Heart left ventricle (tissue), 16 donors: ENCODE measurements at regions not wholly inside any gene's neighbourhood (a gene's known extent, or its start where the extent isn't known, plus 50 kb on each side); places are given as distances from the start of the nearest gene placed in this dataset.
A peak's percentile ranks its signal among the peaks of the same experiment; 100 is the strongest.

Source experiments
- ATAC-seq, 4 donors: fragments of 200-7000 bp; cut with Tn5 transposase; one replicate each; pipeline ENCODE4 v1.9.1; 2020 to 2022; ENCODE audit warnings: moderate library complexity in 4 of 4, mild to moderate bottlenecking in 3 of 4, moderate number of reproducible peaks in 1 of 4
- DNase-seq, 5 donors: peaks; one replicate each; pipeline ENCODE4 v3.0.0-alpha.2; 2020
- H3K27ac ChIP-seq, 12 donors: fragments of 200-600 bp; sonication (generic) in 4 of 12; one replicate each; pipeline versions ENCODE4 v1.5.0 to v1.8.0; 2016 to 2022; ENCODE audit warnings: mild to moderate bottlenecking in 2 of 12
- H3K27me3 ChIP-seq, 9 donors: fragments of 200-600 bp; sonication (generic) in 2 of 9; one replicate each; pipeline versions ENCODE4 v1.5.1 to v1.8.0; 2016 to 2022; ENCODE audit warnings: mild to moderate bottlenecking in 3 of 9
- H3K36me3 ChIP-seq, 9 donors: fragments of 200-600 bp; sonication (generic) in 2 of 9; one replicate each; pipeline versions ENCODE4 v1.5.0 to v1.8.0; 2018 to 2022; ENCODE audit warnings: mild to moderate bottlenecking in 2 of 9
- H3K4me1 ChIP-seq, 12 donors: fragments of 200-600 bp; sonication (generic) in 4 of 12; one replicate each; pipeline versions ENCODE4 v1.5.0 to v1.8.0; 2016 to 2022; ENCODE audit warnings: mild to moderate bottlenecking in 3 of 12
- H3K4me3 ChIP-seq, 12 donors: fragments of 200-600 bp; sonication (generic) in 4 of 12; one replicate each; pipeline versions ENCODE4 v1.5.0 to v1.8.0; 2017 to 2022; ENCODE audit warnings: mild to moderate bottlenecking in 9 of 12, moderate library complexity in 4 of 12
- H3K9me3 ChIP-seq, 12 donors: fragments of 200-600 bp; sonication (generic) in 4 of 12; one replicate each; pipeline versions ENCODE4 v1.5.0 to v1.8.0; 2016 to 2022; ENCODE audit warnings: mild to moderate bottlenecking in 1 of 12
- CTCF ChIP-seq, 12 donors: fragments of 200-600 bp; sonication (generic) in 4 of 12; IDR thresholded peaks; one replicate each; pipeline versions ENCODE4 v1.5.0 to v1.8.0; 2018 to 2022; ENCODE audit warnings: antibody characterized with exemption in 12 of 12, mild to moderate bottlenecking in 5 of 12
- POLR2A ChIP-seq, 2 donors: fragments of 450-650 bp; IDR thresholded peaks; one replicate each; pipeline ENCODE4 v1.6.1; 2017; ENCODE audit warnings: antibody characterized with exemption in 2 of 2, mild to moderate bottlenecking in 2 of 2, moderate library complexity in 2 of 2
- WGBS, 4 donors: extraction: QIAGEN DNeasy Blood & Tissue Kit in 2 of 4; methylation state at CpG; one replicate each; pipeline versions ENCODE4 v1.1.5 to v1.1.7; 2013 to 2018; 5-methylcytosine and 5-hydroxymethylcytosine counted together
- intact Hi-C, 10 donors: fragments of 100-400 bp; cut with DNase I; formaldehyde crosslinking; loops; one replicate each; pipeline versions ENCODE4 v1.11.1 to v1.14.2; 2022
- donor health status: ischemic (EF 13 %, LVEDD 7.1; RV severe dilation, severe dysfunction).
- donor health status: healthy with polysubstance abuse.
- donor health status: DM: no; HTN: yes; CAD: no.
- donor health status: DM: no; HTN: no; CAD: no.
- donor health status: ischemic (EF 25% LVEDD 6.9; RV normal size, moderate dysfunction).
- donor health status: ischemic (EF 25% LVEDD 5.7; RV mildly dilated, moderate dysfunction).
- donor health status: healthy.
- donor health status: DM: yes; HTN: yes; CAD: no.
- donor health status: ischemic (EF 35%, LVEDD 5.7; RV mildly dilated, moderate dysfunction).
- donor health status: nonischemic (EF 11% LVEDD 7.7; RV severe dilation, severe dysfunction).
- donor health status: DM: yes; HTN: yes; CAD: no.
- donor health status: PGD.
- donor health status: ischemic (EF 29% LVEDD 5.4; RV normal size, mild dysfunction).
- donor health status: nonischemic (EF 23%, LVEDD 6.1; RV moderate dilation, normal function).

DNA sequence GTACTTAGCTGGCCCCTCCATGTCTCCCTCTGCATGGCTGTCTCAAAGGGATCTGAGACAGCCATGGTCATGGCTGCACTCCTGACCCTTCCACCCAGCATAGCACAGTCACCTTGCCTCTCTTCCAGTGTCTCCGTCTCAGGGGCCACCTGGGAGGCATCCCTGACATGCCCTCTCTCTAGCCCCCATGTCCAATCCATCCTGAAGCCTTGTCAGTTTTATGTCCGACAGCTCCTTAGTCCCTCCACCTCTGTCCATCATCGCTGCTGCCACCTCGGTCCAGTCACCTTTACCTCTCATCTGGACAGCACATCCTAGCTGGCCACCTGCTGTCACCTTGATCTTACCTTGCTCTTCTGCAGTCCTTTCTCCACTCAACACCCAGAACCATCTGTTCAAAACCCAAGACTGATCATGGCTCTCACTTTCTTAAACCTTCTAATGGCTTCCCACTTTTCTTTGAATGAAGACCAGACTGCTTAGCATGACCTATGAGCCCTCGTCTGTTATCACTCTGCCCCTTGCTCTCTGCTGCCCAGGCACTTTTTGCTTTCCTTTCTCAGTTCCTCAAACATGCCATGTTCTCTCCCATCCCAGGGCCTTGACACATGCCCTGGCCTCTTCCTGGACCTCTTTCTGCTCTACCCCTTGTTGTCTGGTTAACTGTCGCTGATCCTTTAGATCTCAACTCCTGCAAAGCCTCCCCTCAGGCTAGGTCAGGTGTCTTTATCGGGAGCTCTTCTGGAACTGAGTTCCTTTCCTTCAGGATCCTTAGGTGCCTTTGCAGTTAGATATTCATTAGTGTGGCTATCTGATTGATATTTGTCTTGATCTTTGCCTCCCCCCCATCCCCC, 181.8 kb upstream of the PITX1 start:
- H3K36me3 ChIP-seq: no peaks in the 10 kb centered on the region
- intact Hi-C loops: no loop called here
- ATAC-seq (no peak), DNase-seq (no peak)
- no peak overlapping the region for H3K4me3 ChIP-seq
- no peak overlapping the region for H3K27ac ChIP-seq
- H3K27me3 ChIP-seq: no peaks in the 10 kb centered on the region
- 75 to 81% (median 78%) methylated on average over 7 of the region's 7 CpGs for WGBS, 4 donors
- peaks cover 0 to 9% (median 0%) of the 10 kb centered on the region in 12 donors for H3K4me1 ChIP-seq
- TF ChIP-seq POLR2A (IDR thresholded peaks at IDR 0.05) (no peak), CTCF (IDR thresholded peaks at IDR 0.05) (no peak)
- H3K9me3 ChIP-seq: no peaks in the 10 kb centered on the region

GRCh38 chr5:135214897-135215616, 181.0 kb upstream of the PITX1 start:
- H3K4me1 ChIP-seq: peaks cover 0 to 11% (median 0%) of the 10 kb centered on the region in 12 donors
- H3K27me3 ChIP-seq: no peaks in the 10 kb centered on the region
- H3K9me3 ChIP-seq: no peaks in the 10 kb centered on the region
- no peak overlapping the region for H3K4me3 ChIP-seq
- TF ChIP-seq POLR2A (IDR thresholded peaks at IDR 0.05) (no peak), CTCF (IDR thresholded peaks at IDR 0.05) (no peak)
- DNase-seq (no peak), ATAC-seq (peak in 3 of 4 donors; percentile 30 to 57 (median 52))
- intact Hi-C loops: no loop called here
- H3K36me3 ChIP-seq: no peaks in the 10 kb centered on the region
- 53 to 65% (median 61%) methylated on average over 7 of the region's 7 CpGs for WGBS, 4 donors
- H3K27ac ChIP-seq: no peak overlapping the region

DNA sequence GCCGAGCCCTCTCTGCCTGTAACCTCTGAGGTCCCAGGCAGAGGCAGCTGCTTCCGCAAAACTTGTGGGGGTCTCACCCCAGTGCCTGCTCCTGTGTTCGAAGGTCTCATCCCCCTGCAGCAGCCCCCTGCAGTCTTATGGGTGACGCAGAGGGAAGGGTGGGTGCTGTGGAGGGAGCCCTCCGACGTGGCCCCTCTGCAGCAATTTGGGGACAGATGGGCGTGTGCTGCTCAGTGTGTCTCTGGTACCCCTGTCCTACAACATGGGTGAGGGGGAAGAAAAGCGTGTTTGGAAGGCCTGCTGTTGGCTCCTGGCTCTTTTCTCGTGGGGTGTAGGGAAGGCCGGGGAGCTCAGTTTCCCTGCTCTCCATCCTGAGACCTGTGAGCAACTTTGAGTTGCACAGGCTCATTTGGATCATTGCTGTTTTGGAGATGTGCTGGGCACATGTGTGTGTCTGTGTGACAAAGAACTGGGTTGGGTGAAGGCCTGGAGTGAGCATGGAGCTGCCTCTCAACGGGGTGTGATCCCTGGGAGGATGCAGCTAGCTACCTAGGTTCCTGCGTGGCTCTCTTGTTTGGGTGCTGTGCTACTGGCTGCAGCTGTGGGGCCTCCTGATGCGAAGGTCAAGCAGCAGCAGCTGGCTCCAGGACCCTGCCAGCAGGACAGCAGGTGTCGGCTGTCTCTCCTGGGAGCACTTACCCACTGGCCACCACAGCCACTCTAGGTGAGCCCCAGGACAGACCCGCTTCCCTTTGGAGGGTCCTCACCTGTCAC, 179.6 kb upstream of the PITX1 start:
- intact Hi-C loops: no loop called here
- Histone ChIP-seq H3K27me3 (no peaks in the 10 kb centered on the region), H3K27ac (no peak overlapping the region), H3K9me3 (no peaks in the 10 kb centered on the region), H3K4me1 (peaks cover 0 to 11% (median 0%) of the 10 kb centered on the region in 12 donors), H3K36me3 (no peaks in the 10 kb centered on the region), H3K4me3 (no peak overlapping the region)
- 78 to 82% (median 81%) methylated on average over 13 to 15 of the region's 15 CpGs for WGBS, 4 donors
- no peak for ATAC-seq
- TF ChIP-seq CTCF (IDR thresholded peaks at IDR 0.05) (no peak), POLR2A (IDR thresholded peaks at IDR 0.05) (no peak)
- DNase-seq: no peak

DNA sequence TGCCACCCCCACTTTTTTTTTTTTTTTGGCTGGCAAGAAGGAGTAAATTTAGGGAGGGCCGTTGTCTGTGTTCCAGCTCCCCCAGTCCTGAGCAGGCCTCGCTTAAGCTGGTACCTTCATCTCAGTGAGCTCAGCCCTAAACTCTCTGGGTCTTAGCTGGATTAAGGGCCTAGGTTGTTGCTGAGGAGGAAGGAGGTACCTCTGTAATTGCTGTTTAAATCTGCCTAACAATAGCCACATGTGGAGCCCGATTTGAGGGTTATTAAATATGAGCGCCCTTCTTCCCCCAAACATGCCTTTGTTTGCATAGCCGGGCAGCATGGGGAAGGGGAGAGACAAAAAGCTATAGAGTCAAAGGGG, 179.0 kb upstream of the PITX1 start:
- peaks cover 0 to 11% (median 0%) of the 10 kb centered on the region in 12 donors for H3K4me1 ChIP-seq
- intact Hi-C loops: no loop called here
- TF ChIP-seq POLR2A (IDR thresholded peaks at IDR 0.05): no peak
- no peak for TF ChIP-seq CTCF (IDR thresholded peaks at IDR 0.05)
- H3K27ac ChIP-seq: no peak overlapping the region
- no peaks in the 10 kb centered on the region for H3K27me3 ChIP-seq
- ATAC-seq: no peak
- 75 to 89% (median 80%) methylated on average over 5 of the region's 5 CpGs for WGBS, 4 donors
- no peaks in the 10 kb centered on the region for H3K36me3 ChIP-seq
- DNase-seq: no peak
- no peak overlapping the region for H3K4me3 ChIP-seq
- no peaks in the 10 kb centered on the region for H3K9me3 ChIP-seq
